VCaP (cell line): ENCODE measurements at regions not wholly inside any gene's neighbourhood (a gene's known extent, or its start where the extent isn't known, plus 50 kb on each side); places are given as distances from the start of the nearest gene placed in this dataset.

Experiments used
- H3K27ac ChIP-seq: fragments of 450-650 bp; 2 replicates; pipeline ENCODE4 v1.5.1; 2017
- CTCF ChIP-seq: fragments of 450-650 bp; conservative IDR thresholded peaks from 2 replicates; pipeline ENCODE4 v1.5.1; 2017; ENCODE audit warnings: mild to moderate bottlenecking, moderate library complexity

- TF ChIP-seq CTCF: no peak
Measured at GRCh38 chr2:18093196-18093595, 214.7 kb downstream of the KCNS3 start.

GRCh38 chr2:18092760-18093159 is 214.3 kb downstream of the KCNS3 start:
- no peak for TF ChIP-seq CTCF
- no peak overlapping the region for H3K27ac ChIP-seq

More at GRCh38 chr2:18093196-18093595, 214.7 kb downstream of the KCNS3 start:
- no peak overlapping the region for H3K27ac ChIP-seq

- no peak overlapping the region for H3K27ac ChIP-seq
- no peak for TF ChIP-seq CTCF
Measured at GRCh38 chr2:18085593-18085992, 207.1 kb downstream of the KCNS3 start.

GRCh38 chr2:18084376-18084775 is 205.9 kb downstream of the KCNS3 start:
- H3K27ac ChIP-seq: no peak overlapping the region
- TF ChIP-seq CTCF: no peak

- no peak for TF ChIP-seq CTCF
- H3K27ac ChIP-seq: no peak overlapping the region
Measured at GRCh38 chr2:18083806-18084205, 205.3 kb downstream of the KCNS3 start.

- no peak overlapping the region for H3K27ac ChIP-seq
- no peak for TF ChIP-seq CTCF
Measured at GRCh38 chr2:18078216-18078615, 199.7 kb downstream of the KCNS3 start.

GRCh38 chr2:18077704-18078103 is 199.2 kb downstream of the KCNS3 start:
- H3K27ac ChIP-seq: no peak overlapping the region
- TF ChIP-seq CTCF: no peak

GRCh38 chr2:18077231-18077630 is 198.8 kb downstream of the KCNS3 start:
- no peak overlapping the region for H3K27ac ChIP-seq
- no peak for TF ChIP-seq CTCF
